ENCODE measurements at regions not wholly inside any gene's neighbourhood (a gene's known extent, or its start where the extent isn't known, plus 50 kb on each side); places are given as distances from the start of the nearest gene placed in this dataset.

DNA sequence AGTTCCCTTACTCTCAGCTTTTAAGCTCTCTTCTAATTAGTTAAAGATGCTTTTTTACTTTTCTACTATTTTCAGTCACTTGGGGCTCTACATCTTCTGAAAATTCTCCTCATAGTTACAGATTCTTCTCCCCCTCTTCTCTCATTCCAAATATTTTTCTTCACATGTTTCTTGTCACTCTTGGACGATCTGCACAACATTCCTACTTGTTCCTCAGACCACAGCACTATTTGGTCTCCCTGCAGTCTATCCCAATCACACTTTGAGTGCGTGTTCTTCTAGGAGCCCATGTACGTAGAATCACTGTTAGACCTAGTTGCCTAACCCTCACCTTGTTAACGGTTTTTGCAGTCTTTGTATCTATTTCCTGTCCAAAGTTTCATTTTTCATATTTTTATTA is 222.5 kb upstream of the SPRY2 start:
- TF ChIP-seq EZH2 (IDR thresholded peaks at IDR 0.05) (no peak), FOXP2 (optimal IDR thresholded peaks at IDR 0.05; ENCODE audit: control extremely low read depth, extremely low read length, insufficient read depth) (no peak)

Data from SK-N-MC (cell line).